ENCODE measurements at regions not wholly inside any gene's neighbourhood (a gene's known extent, or its start where the extent isn't known, plus 50 kb on each side); places are given as distances from the start of the nearest gene placed in this dataset.

DNA sequence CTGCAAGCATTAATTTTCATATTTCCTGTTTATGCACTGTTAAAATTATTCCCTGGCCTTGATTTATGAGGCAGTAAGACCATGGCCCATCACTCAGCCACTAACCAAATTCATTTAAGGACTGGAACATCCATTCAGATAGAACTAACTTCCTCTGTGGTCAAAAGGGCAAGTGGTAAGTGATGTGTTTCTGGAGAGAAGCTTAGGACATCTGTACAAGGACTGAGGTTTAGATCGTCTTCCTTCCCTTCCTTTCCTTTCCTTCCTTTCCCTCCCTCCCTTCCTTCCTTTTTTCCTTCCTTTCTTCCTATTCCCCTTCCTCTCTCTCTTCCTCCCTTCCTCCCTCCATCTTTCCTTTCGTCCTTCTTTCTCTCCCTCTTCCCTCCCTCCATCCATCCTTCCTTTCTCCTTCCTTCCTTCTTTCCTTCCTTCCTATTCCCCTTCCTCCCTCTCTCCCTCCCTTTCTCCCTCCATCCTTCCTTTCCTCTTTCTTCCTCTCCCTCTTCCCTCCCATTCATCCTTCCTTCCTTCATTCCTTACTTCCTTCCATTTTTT lies 1019.4 kb downstream of the TYW1 start:
- TF ChIP-seq, protein P1, sequence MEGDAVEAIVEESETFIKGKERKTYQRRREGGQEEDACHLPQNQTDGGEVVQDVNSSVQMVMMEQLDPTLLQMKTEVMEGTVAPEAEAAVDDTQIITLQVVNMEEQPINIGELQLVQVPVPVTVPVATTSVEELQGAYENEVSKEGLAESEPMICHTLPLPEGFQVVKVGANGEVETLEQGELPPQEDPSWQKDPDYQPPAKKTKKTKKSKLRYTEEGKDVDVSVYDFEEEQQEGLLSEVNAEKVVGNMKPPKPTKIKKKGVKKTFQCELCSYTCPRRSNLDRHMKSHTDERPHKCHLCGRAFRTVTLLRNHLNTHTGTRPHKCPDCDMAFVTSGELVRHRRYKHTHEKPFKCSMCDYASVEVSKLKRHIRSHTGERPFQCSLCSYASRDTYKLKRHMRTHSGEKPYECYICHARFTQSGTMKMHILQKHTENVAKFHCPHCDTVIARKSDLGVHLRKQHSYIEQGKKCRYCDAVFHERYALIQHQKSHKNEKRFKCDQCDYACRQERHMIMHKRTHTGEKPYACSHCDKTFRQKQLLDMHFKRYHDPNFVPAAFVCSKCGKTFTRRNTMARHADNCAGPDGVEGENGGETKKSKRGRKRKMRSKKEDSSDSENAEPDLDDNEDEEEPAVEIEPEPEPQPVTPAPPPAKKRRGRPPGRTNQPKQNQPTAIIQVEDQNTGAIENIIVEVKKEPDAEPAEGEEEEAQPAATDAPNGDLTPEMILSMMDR (conservative IDR thresholded peaks at IDR 0.05 in 1 of 2, IDR thresholded peaks at IDR 0.05 in 1 of 2; ENCODE audit: low read depth in 1 of 2, low read length in 2 of 2), result no peak
- TF ChIP-seq EZH2 (IDR thresholded peaks at IDR 0.05; ENCODE audit: low read length, missing control alignments), result no peak

All from fibroblast of lung (primary cell).